GM18520 (cell line): ENCODE measurements at regions not wholly inside any gene's neighbourhood (a gene's known extent, or its start where the extent isn't known, plus 50 kb on each side); places are given as distances from the start of the nearest gene placed in this dataset.
"Not testable (repeated sequence)": the region's sequence is repeated elsewhere in the genome, so short reads cannot be mapped to it uniquely, and the experiment has no call there.

Experiments used
- ATAC-seq: cut with Tn5 transposase; IDR thresholded peaks from one replicate; pipeline ENCODE4 v1.9.1; 2021; ENCODE audit not compliant: unreplicated experiment

DNA sequence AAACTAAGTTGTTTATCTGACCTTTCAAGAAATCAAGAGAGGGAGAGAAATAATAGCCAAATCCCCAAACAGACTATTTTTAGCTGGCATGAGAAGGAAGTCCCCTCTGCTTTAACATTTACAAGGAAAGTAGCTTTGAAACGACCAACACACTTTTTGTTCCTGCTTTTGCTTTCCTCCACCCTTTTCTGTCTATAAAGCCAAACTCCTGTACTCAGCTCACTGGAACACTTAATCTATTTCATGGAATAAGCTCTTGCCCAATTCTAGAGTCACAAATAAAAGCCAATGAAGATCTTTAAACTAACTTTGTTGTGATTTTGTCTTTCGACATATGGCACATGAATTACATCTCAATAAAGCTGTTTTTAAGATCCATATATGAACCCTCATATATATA is 86.8 kb upstream of the CCDC71L start:
- ATAC-seq, result no peak

DNA sequence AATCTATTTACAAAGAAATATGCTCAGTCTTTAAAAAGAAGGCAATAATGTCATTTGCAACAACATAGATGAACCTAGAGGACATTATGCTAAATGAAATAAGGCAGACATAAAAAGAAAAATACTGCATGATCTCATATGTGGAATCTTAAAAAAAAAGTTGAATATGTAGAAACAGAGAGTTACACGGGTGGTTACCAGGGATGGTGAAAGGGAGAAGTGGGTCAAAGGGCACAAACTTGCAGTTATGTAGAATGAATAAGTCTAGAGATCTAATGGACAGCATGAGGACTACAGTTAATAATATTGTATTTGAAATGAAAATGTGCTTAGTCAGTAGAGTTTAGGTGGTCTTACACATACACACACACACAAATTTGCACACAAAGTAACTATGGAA is 88.2 kb upstream of the CCDC71L start:
- no peak for ATAC-seq

DNA sequence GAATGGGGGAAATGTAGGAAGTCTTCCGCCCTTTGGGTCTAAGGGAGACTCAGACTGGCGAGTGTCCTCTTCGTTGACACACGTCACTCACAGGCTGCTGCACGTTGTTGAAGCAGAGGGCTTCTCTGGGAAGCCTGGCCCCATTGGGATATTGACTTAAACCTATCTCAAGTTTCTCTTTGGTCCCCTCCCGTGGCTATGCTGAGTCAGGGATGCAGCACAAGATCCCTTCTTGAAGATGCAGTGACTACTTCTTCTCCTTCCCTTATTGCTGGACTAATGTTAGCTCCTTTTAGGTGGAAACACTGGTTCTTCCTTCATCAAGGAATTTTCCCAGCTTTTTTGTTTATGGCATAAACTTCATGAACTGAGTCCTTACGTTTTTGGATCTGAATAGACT is 89.8 kb upstream of the CCDC71L start:
- no peak for ATAC-seq

GRCh38 chr7:106752367-106752766 is 91.4 kb upstream of the CCDC71L start:
- no peak for ATAC-seq

GRCh38 chr7:106755024-106755423 is 94.1 kb upstream of the CCDC71L start:
- not testable (repeated sequence) for ATAC-seq

DNA sequence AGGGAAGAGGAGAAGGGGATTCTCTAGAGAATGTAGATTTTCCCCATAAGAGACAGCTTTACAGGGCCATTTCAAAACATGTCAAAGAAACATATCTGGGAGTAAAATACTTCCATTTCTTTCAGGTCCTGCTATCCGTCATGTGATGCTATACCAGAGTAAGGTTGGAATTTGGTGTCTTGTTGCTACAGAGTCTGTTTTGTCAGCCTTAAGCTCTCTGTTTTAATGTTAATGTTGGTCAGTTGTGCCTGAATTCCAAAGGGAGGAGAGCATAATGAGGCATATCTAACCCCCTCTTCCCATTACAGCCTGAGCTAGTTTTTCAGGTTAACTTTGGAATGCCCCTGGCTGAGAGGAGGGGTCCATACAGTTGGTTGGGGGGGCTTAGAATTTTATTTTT is 94.7 kb upstream of the CCDC71L start:
- no peak for ATAC-seq

DNA sequence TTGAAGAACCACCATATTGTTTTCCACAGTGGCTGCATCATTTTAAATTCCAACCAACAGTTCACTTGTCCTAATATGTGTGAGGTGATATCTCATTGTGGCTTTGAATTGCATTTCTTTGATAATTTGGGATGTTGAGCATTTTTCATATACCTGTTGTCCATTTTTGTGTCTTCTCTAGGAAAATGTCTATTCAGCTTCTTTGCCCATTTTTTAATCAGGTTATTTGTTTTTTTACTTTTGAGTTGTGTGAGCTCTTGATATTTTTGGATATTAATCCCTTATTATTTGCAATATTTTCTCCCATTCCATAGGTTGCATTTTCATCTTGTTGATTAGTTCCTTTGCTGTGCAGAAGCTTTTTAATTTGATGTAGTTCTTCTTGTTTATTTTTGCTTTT is 95.1 kb upstream of the CCDC71L start:
- ATAC-seq, result no peak

GRCh38 chr7:106756884-106757283 is 95.9 kb upstream of the CCDC71L start:
- no peak for ATAC-seq

GRCh38 chr7:106757846-106758245 is 96.9 kb upstream of the CCDC71L start:
- ATAC-seq, result no peak

GRCh38 chr7:106762845-106763244 is 101.9 kb upstream of the CCDC71L start:
- not testable (repeated sequence) for ATAC-seq

DNA sequence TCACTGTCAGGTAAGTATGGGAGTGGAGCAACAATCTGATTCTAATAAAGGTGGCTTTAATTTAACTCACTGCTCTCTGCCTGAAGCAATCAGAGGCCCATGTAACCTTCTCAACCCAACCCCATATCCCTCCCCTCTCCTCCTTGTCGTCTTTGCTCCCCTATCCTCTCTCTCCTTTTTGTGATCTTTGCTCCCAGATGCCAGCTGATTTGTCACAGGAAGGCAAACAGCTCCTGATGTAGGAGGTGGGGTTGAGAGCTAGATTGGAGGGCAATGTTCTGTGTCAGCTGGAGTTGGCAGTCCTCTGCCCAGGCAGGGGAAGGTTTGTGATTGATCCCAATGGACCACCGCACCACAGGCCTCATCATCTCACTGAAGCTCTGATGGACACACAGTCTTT is 101.4 kb upstream of the PIK3CG start:
- ATAC-seq, result no peak

- ATAC-seq, result no peak
Observed at GRCh38 chr7:106765727-106766355, 99.2 kb upstream of the PIK3CG start.

DNA sequence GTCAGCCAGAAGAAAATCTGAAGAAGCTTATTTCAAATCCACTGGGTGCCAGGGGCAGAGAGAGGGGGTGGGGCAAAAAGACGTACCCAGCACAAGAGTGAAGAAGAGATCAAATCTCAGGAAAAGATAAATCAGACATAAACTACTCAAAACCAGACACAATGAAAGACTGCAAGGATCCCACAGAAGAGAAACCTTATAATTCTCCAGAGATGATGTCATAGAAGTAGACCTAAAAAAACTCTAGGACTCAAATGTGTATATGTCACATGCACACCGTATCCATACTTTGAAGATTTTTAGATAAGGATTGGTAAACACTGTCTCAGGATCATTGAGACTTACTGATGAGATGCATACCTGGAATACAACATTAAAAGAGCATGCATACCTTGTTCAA is 98.5 kb upstream of the PIK3CG start:
- no peak for ATAC-seq

- ATAC-seq, result no peak
Observed at GRCh38 chr7:106767078-106767477, 98.0 kb upstream of the PIK3CG start.

- ATAC-seq, result peak; percentile 38
Observed at GRCh38 chr7:106767498-106768323, 97.4 kb upstream of the PIK3CG start.

- peak; percentile 23 for ATAC-seq
Observed at GRCh38 chr7:106768324-106768751, 96.7 kb upstream of the PIK3CG start.

GRCh38 chr7:106770191-106770590 is 94.9 kb upstream of the PIK3CG start:
- ATAC-seq, result no peak

GRCh38 chr7:106772655-106773108 is 92.4 kb upstream of the PIK3CG start:
- no peak for ATAC-seq

DNA sequence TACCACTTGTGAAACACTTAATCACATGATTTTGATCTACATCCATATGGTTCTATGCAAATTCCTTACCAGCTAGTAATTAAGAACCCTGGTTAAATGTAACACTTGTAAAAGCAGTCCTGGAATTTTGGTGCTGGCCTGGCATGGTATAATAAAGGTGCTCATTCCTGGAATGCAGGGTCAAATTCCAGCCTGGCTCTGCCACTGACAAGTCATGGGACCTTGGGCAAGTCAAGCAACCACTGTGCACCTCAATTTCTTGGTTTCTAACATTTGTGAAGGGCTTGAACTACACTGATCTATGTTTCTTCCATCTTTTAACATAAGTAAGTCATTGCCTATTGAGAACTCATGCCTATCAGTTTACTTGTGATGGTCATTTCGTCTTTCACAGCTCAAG is 91.9 kb upstream of the PIK3CG start:
- ATAC-seq, result no peak

DNA sequence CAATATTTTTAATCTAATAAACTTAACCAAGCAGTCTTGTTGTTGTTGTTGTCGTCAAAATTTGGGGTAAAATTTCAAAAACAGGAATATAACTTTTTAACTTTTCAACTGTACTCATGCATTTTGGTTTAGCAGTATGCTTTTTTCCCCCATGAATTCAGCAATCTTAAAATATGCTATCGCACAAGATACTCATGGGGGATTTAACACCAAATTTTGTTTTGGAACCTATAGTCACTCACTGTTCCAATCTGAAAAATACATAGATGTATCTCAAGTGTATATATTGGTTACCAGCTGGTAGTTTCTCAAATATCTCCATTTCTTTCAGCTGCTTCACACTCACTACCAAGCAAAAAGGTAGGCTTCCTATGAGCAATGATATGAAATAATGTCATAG is 91.4 kb upstream of the PIK3CG start:
- ATAC-seq, result no peak

DNA sequence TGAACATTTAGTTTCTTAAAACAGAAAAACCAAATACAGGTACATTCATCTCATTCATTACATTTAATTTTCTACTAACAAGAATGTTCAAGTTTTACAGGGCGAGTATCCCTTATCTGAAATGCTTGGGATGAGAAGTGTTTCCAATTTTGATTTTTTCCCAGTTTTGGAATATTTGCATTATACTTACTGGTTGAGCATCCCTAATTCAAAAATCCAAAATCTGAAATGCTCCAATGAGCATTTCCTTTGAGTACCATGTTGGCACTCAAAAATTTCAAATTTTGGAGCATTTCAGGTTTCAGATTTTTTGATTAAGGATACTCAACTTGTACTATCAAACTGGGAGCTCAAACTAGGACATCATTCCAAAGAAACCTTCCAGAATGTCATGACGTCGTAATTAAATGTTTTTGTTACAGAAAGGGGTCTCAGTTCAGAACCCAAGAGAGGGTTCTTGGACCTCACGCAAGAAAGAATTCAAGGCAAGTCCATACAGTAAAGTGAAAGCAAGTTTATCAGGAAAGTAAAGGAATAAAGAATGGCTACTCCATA is 90.8 kb upstream of the PIK3CG start:
- no peak for ATAC-seq
